RWPE1 (cell line): ENCODE measurements at regions not wholly inside any gene's neighbourhood (a gene's known extent, or its start where the extent isn't known, plus 50 kb on each side); places are given as distances from the start of the nearest gene placed in this dataset.
A peak's percentile ranks its signal among the peaks of the same experiment; 100 is the strongest.
"Not testable (repeated sequence)": the region's sequence is repeated elsewhere in the genome, so short reads cannot be mapped to it uniquely, and the experiment has no call there.

Experiments used
- CTCF ChIA-PET: fragments of 350-600 bp; sonication (Branson Sonifier 250); formaldehyde crosslinking; extraction: SDS; loops from one replicate; lab custom pipeline; 2021; lab: Yijun Ruan, JAX
- POLR2A ChIA-PET: fragments of 400-600 bp; formaldehyde crosslinking; extraction: SDS; loops from one replicate; lab custom pipeline; 2020; ENCODE audit warnings: antibody characterized with exemption; ENCODE audit not compliant: low non-redundant PET; lab: Yijun Ruan, JAX
- DNase-seq: peaks from one replicate; pipeline ENCODE4 v3.0.0; 2012; ENCODE audit warnings: low spot score
- H3K27ac ChIP-seq: fragments of 450-650 bp; 2 replicates; pipeline ENCODE4 v1.5.1; 2017
- TF ChIP-seq, protein P1 (sequence below): fragments of 450-650 bp; conservative IDR thresholded peaks from 2 replicates; pipeline ENCODE4 v1.5.1; 2017; ENCODE audit warnings: low read depth, mild to moderate bottlenecking

DNA sequence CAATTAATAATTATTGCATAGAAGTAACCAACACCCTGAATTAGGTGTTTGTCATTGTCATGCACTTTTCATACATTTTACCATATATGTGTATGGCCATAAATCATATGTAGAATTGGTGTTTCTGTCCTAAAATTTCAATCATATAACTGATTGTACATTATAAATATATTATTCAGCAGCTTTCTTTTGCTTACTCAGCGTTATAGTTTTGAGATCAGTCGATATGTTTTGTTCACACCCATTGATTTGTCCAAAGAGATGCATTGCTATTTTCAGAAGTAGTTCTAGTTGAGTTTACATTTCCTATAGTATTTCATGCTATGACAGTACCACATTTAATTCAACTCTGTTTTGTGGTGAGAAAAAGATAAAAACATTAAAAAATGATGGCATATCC lies 50.5 kb upstream of the PARP4 start:
- ChIA-PET CTCF (interaction anchor here (0.5 kb wide), 1 partner anchor 12 kb away, joined by 5 read pairs; no protein-coding TSS in a partner anchor), POLR2A (no interaction called here)
- TF ChIP-seq, protein P1, sequence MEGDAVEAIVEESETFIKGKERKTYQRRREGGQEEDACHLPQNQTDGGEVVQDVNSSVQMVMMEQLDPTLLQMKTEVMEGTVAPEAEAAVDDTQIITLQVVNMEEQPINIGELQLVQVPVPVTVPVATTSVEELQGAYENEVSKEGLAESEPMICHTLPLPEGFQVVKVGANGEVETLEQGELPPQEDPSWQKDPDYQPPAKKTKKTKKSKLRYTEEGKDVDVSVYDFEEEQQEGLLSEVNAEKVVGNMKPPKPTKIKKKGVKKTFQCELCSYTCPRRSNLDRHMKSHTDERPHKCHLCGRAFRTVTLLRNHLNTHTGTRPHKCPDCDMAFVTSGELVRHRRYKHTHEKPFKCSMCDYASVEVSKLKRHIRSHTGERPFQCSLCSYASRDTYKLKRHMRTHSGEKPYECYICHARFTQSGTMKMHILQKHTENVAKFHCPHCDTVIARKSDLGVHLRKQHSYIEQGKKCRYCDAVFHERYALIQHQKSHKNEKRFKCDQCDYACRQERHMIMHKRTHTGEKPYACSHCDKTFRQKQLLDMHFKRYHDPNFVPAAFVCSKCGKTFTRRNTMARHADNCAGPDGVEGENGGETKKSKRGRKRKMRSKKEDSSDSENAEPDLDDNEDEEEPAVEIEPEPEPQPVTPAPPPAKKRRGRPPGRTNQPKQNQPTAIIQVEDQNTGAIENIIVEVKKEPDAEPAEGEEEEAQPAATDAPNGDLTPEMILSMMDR = no peak
- no peak overlapping the region for H3K27ac ChIP-seq
- no peak for DNase-seq

DNA sequence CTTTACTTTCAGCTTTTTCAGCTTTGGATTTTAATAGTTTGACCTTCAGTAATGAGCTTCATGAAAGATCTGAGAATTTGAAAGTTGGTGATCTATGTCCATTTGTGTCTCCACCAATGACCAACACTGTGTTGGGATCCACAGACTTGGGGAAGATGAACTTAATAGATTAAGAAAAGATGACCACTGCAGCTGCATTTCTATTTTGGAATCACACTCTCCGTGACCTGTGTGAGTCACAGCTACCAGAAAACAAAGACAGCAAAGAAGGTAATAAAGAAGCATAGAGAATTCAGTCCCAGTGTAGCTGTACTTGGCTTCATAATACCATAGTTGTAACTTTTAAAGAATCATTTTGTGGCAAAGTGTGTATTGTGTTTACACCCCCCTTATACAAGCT lies 51.4 kb upstream of the PARP4 start:
- H3K27ac ChIP-seq, CTCF ChIA-PET, DNase-seq, POLR2A ChIA-PET: not testable (repeated sequence)

DNA sequence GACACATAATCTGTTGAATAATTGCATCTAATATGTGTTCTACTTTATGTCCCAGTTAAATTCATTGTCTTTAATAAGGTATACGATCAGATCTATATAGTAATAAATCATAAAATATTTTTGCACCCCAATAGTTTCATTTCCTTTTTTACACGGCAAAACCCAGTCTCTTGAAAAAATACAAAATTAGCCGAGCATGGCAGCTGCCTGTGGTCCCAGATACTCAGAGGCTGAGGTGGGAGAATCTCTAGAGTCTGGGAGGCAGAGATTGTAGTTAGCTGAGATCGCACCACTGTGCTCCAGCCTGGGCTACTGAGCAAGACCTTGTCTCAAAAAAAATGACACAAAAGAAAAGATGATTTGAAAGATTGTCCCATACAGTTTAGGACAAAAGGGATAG lies 52.3 kb upstream of the PARP4 start:
- TF ChIP-seq, protein P1 = no peak
- POLR2A ChIA-PET = no interaction called here
- no peak for DNase-seq
- CTCF ChIA-PET = no interaction called here
- H3K27ac ChIP-seq = no peak overlapping the region

GRCh38 chr13:24567593-24567992 lies 55.0 kb upstream of the PARP4 start:
- POLR2A ChIA-PET, CTCF ChIA-PET, H3K27ac ChIP-seq: not testable (repeated sequence)
- DNase-seq = peak; percentile 26

DNA sequence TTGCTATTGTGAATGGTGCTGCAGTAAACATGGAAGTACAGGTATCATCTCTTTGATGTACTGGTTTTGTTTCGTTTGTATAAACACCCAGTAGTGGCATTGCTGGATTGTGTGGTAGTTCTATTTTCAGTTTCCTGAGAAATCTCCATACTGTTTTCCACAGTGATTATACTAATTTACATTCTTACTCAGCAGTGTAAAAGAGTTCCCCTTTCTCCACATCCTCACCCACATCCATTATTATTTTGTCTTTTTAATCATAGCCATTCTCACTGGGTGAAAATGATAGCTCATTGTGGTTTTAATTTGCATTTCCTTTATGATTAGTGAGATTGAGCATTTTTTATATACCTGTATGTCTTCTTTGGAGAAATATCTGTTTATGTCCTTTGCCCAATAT lies 62.3 kb upstream of the PARP4 start:
- POLR2A ChIA-PET = no interaction called here
- DNase-seq = no peak
- no peak overlapping the region for H3K27ac ChIP-seq
- CTCF ChIA-PET = interaction anchor here (0.7 kb wide), 1 partner anchor 12 kb away, joined by 5 read pairs; no protein-coding TSS in a partner anchor
- TF ChIP-seq, protein P1 = no peak

GRCh38 chr13:24580315-24580714 lies 67.7 kb upstream of the PARP4 start:
- DNase-seq, H3K27ac ChIP-seq, POLR2A ChIA-PET: not testable (repeated sequence)
- CTCF ChIA-PET = interaction anchor here (0.7 kb wide), 1 partner anchor 600 kb away, joined by 3 read pairs; no protein-coding TSS in a partner anchor
- TF ChIP-seq, protein P1 = peak; percentile 38

GRCh38 chr13:24581578-24581977 lies 69.0 kb upstream of the PARP4 start:
- H3K27ac ChIP-seq, DNase-seq, POLR2A ChIA-PET: not testable (repeated sequence)
- CTCF ChIA-PET = interaction anchor here (0.6 to 1.3 kb wide), 2 partner anchors 91 to 795 kb away, joined by 3 to 4 read pairs; no protein-coding TSS in a partner anchor

GRCh38 chr13:24591697-24592096 lies 79.1 kb upstream of the PARP4 start:
- DNase-seq, POLR2A ChIA-PET, CTCF ChIA-PET, H3K27ac ChIP-seq: not testable (repeated sequence)

- H3K27ac ChIP-seq, CTCF ChIA-PET, DNase-seq, POLR2A ChIA-PET: not testable (repeated sequence)
Measured at GRCh38 chr13:24597906-24598670, 82.1 kb upstream of the ATP12A start.

GRCh38 chr13:24599019-24599791 lies 81.0 kb upstream of the ATP12A start:
- DNase-seq, H3K27ac ChIP-seq, CTCF ChIA-PET, POLR2A ChIA-PET: not testable (repeated sequence)
